H1 (cell line): ENCODE measurements at regions not wholly inside any gene's neighbourhood (a gene's known extent, or its start where the extent isn't known, plus 50 kb on each side); places are given as distances from the start of the nearest gene placed in this dataset.

ENCODE experiments used
- CTCF ChIA-PET: fragments of 300-600 bp; sonication (Branson Sonifier 250); formaldehyde crosslinking; loops from one replicate; lab custom pipeline; 2021; ENCODE audit not compliant: partially characterized antibody; lab: Charles Lee
- POLR2A ChIA-PET: fragments of 300-600 bp; sonication (Branson Sonifier 250); formaldehyde crosslinking; loops from one replicate; lab custom pipeline; 2021; ENCODE audit warnings: inconsistent platforms; ENCODE audit not compliant: partially characterized antibody; lab: Charles Lee
- DNase-seq, 2 experiments: peaks; one replicate each; pipeline versions ENCODE4 v3.0.0 to v3.0.0-alpha.2; 2010 to 2022; ENCODE audit warnings: low spot score in 2 of 2, low read depth in 1 of 2, mixed read lengths in 1 of 2
- FAIRE-seq: peaks from 2 replicates; lab custom pipeline; 2011; peaks lifted over from hg19 to GRCh38; lab: Jason Lieb, UNC
- H2AFZ ChIP-seq: 2 replicates; pipeline ENCODE4 v1.8.1; 2012; ENCODE audit warnings: low read length, inconsistent platforms
- H2AK5ac ChIP-seq: 2 replicates; pipeline ENCODE4 v1.6.1; 2013; ENCODE audit warnings: low read depth, low read length
- H2BK120ac ChIP-seq: replicated peaks from 2 replicates; pipeline ENCODE3; 2013; ENCODE audit warnings: low read depth, low read length, inconsistent platforms
- H2BK12ac ChIP-seq: 2 replicates; pipeline ENCODE4 v1.6.1; 2013; ENCODE audit warnings: low read depth, low read length
- H2BK15ac ChIP-seq: 2 replicates; pipeline ENCODE4 v1.6.1; 2013; ENCODE audit warnings: low read length
- H2BK20ac ChIP-seq: 2 replicates; pipeline ENCODE4 v1.6.1; 2013; ENCODE audit warnings: low read length
- H2BK5ac ChIP-seq: 2 replicates; pipeline ENCODE4 v1.6.1; 2013; ENCODE audit warnings: low read depth, low read length
- H3K14ac ChIP-seq: 2 replicates; pipeline ENCODE4 v1.6.1; 2013; ENCODE audit warnings: inconsistent platforms; ENCODE audit not compliant: insufficient read length
- H3K18ac ChIP-seq: 2 replicates; pipeline ENCODE4 v1.6.1; 2013; ENCODE audit warnings: low read length; ENCODE audit errors: extremely low read depth
- H3K23ac ChIP-seq: 2 replicates; pipeline ENCODE4 v1.6.1; 2013; ENCODE audit warnings: inconsistent platforms; ENCODE audit not compliant: insufficient read length
- H3K23me2 ChIP-seq: 2 replicates; pipeline ENCODE4 v1.6.1; 2013; ENCODE audit warnings: low read depth, low read length
- H3K27ac ChIP-seq: 2 replicates; pipeline ENCODE4 v1.6.1; 2011; ENCODE audit warnings: low read depth, low read length, inconsistent platforms
- H3K27me3 ChIP-seq, 4 experiments: replicated peaks in 1 of 4; 1 replicate in 1 of 4; 2 replicates in 3 of 4; pipeline versions ENCODE4 v1.6.1 to v1.8.1; 2011 to 2013; ENCODE audit warnings: low read length in 3 of 4, mild to moderate bottlenecking in 3 of 4, inconsistent platforms in 2 of 4, mixed read lengths in 2 of 4, moderate library complexity in 1 of 4; ENCODE audit not compliant: control insufficient read depth in 3 of 4, insufficient read depth in 3 of 4; ENCODE audit errors: extremely low read depth in 1 of 4
- H3K36me3 ChIP-seq, 4 experiments: 2 replicates each; pipeline versions ENCODE4 v1.6.1 to v1.8.1; 2011 to 2013; ENCODE audit warnings: mild to moderate bottlenecking in 4 of 4, low read length in 3 of 4, moderate library complexity in 2 of 4, control low read depth in 1 of 4, inconsistent platforms in 1 of 4; ENCODE audit not compliant: insufficient read depth in 4 of 4, control insufficient read depth in 2 of 4
- H3K4ac ChIP-seq: replicated peaks from 2 replicates; pipeline ENCODE3; 2013; ENCODE audit warnings: low read length, low read depth, mixed read lengths, inconsistent platforms; ENCODE audit not compliant: insufficient read length
- H3K4me1 ChIP-seq, 4 experiments: replicated peaks in 1 of 4; 1 replicate in 1 of 4; 2 replicates in 3 of 4; pipeline versions ENCODE4 v1.6.1 to v1.8.1; 2011 to 2013; ENCODE audit warnings: low read length in 3 of 4, inconsistent platforms in 2 of 4, mixed read lengths in 1 of 4; ENCODE audit not compliant: insufficient read depth in 4 of 4, control insufficient read depth in 3 of 4
- H3K4me2 ChIP-seq, 2 experiments: 2 replicates each; pipeline versions ENCODE4 v1.6.1 to v1.8.1; 2011 to 2013; ENCODE audit warnings: low read depth in 2 of 2, low read length in 2 of 2, control low read depth in 1 of 2, inconsistent platforms in 1 of 2, mild to moderate bottlenecking in 1 of 2; ENCODE audit not compliant: insufficient read depth in 1 of 2
- H3K4me3 ChIP-seq, 4 experiments: fragments of 200-600, 300-600 bp in 1 of 4; sonication (generic), shearing (Covaris generic), sonication (Bioruptor Twin) in 1 of 4; 2 replicates each; pipeline versions ENCODE4 v1.5.1 to v1.8.1; 2011 to 2016; ENCODE audit warnings: low read length in 4 of 4, low read depth in 3 of 4, control low read depth in 2 of 4, inconsistent platforms in 2 of 4, mild to moderate bottlenecking in 2 of 4, mixed read lengths in 1 of 4, moderate library complexity in 1 of 4; ENCODE audit not compliant: insufficient read depth in 2 of 4; ENCODE audit errors: extremely low read depth in 1 of 4
- H3K56ac ChIP-seq: replicated peaks from 2 replicates; pipeline ENCODE3; 2013; ENCODE audit warnings: low read depth, mild to moderate bottlenecking, mixed read lengths, low read length, inconsistent platforms; ENCODE audit not compliant: insufficient read length
- H3K79me1 ChIP-seq: 2 replicates; pipeline ENCODE4 v1.6.1; 2013; ENCODE audit warnings: low read depth, low read length, control low read depth
- H3K79me2 ChIP-seq, 2 experiments: 2 replicates each; pipeline versions ENCODE4 v1.6.1 to v1.8.1; 2012 to 2013; ENCODE audit warnings: low read length in 2 of 2, mild to moderate bottlenecking in 2 of 2, inconsistent platforms in 1 of 2; ENCODE audit not compliant: insufficient read depth in 2 of 2, control insufficient read depth in 1 of 2
- H3K9ac ChIP-seq, 4 experiments: replicated peaks in 1 of 4; 1 replicate in 1 of 4; 2 replicates in 3 of 4; pipeline versions ENCODE4 v1.6.1 to v1.8.1; 2011 to 2013; ENCODE audit warnings: low read depth in 3 of 4, low read length in 3 of 4, control low read depth in 2 of 4, mild to moderate bottlenecking in 2 of 4, moderate library complexity in 2 of 4, inconsistent platforms in 1 of 4; ENCODE audit errors: extremely low read depth in 1 of 4
- H3K9me3 ChIP-seq, 2 experiments: 2 replicates each; pipeline versions ENCODE4 v1.6.1 to v1.8.1; 2012 to 2013; ENCODE audit warnings: mild to moderate bottlenecking in 2 of 2, moderate library complexity in 2 of 2, control low read depth in 1 of 2, inconsistent platforms in 1 of 2, low read depth in 1 of 2, low read length in 1 of 2, mixed read lengths in 1 of 2; ENCODE audit not compliant: insufficient read depth in 2 of 2
- H4K20me1 ChIP-seq, 2 experiments: replicated peaks in 1 of 2; 2 replicates each; pipeline versions ENCODE3 to v1.8.1; 2011 to 2013; ENCODE audit warnings: inconsistent platforms in 2 of 2, low read length in 2 of 2, mild to moderate bottlenecking in 1 of 2; ENCODE audit not compliant: insufficient read depth in 2 of 2, control insufficient read depth in 1 of 2
- H4K5ac ChIP-seq: 2 replicates; pipeline ENCODE4 v1.6.1; 2013; ENCODE audit warnings: low read length, low read depth, mixed read lengths, inconsistent platforms; ENCODE audit not compliant: insufficient read length
- H4K8ac ChIP-seq: 2 replicates; pipeline ENCODE4 v1.8.0; 2013; ENCODE audit warnings: mild to moderate bottlenecking, moderate library complexity, low read length, inconsistent platforms; ENCODE audit not compliant: insufficient read depth; ENCODE audit errors: extremely low read depth
- H4K91ac ChIP-seq: replicated peaks from 2 replicates; pipeline ENCODE3; 2013; ENCODE audit warnings: low read length, mixed read lengths, inconsistent platforms; ENCODE audit not compliant: insufficient read length
- ASH2L ChIP-seq: fragments of 200-600, 300-600 bp; sonication (generic); IDR thresholded peaks from one replicate; pipeline ENCODE4 v1.7.1; 2017; ENCODE audit warnings: low read length
- CBX8 ChIP-seq: fragments of 300-800, 300-1000 bp; sonication (generic); IDR thresholded peaks from 2 replicates; pipeline ENCODE4 v1.7.1; 2016; ENCODE audit warnings: low read depth, low read length, borderline replicate concordance
- PHF8 ChIP-seq: fragments of 200-600 bp; sonication (generic); conservative IDR thresholded peaks from 2 replicates; pipeline ENCODE4 v1.7.1; 2012; ENCODE audit warnings: low read depth, mild to moderate bottlenecking, inconsistent platforms, low read length, moderate library complexity
- RFX5 ChIP-seq: IDR thresholded peaks from 2 replicates; pipeline ENCODE4 v1.6.1; 2011; ENCODE audit warnings: low read depth, low read length, improper control_type of control experiment, borderline replicate concordance
- SAP30 ChIP-seq: fragments of 300-600 bp; sonication (generic); IDR thresholded peaks from 2 replicates; pipeline ENCODE4 v1.7.1; 2012; ENCODE audit warnings: low read length, moderate library complexity, mild to moderate bottlenecking, inconsistent platforms; ENCODE audit not compliant: insufficient read depth, insufficient replicate concordance
- TAF7 ChIP-seq: optimal IDR thresholded peaks from 2 replicates; pipeline ENCODE3; 2011; ENCODE audit warnings: low read depth, mild to moderate bottlenecking, inconsistent platforms, low read length, moderate library complexity, borderline replicate concordance
- ZNF274 ChIP-seq: IDR thresholded peaks from 2 replicates; pipeline ENCODE4 v1.7.0; 2012; ENCODE audit warnings: low read length, borderline replicate concordance; ENCODE audit errors: extremely low read depth
- WGBS, 2 experiments: shearing (Covaris generic) in 1 of 2; methylation state at CpG; one replicate each; pipeline versions ENCODE4 v1.1.6 to v1.1.7; 2013 to 2015; ENCODE audit warnings: low lambda C conversion rate in 2 of 2, mixed read lengths in 2 of 2, inconsistent platforms in 1 of 2, low coverage in 1 of 2, missing lambda C conversion rate in 1 of 2; ENCODE audit not compliant: insufficient replicate concordance in 2 of 2, insufficient coverage in 1 of 2, insufficient read length in 1 of 2; ENCODE audit errors: extremely low coverage in 1 of 2, missing lambda C conversion rate in 1 of 2; 5-methylcytosine and 5-hydroxymethylcytosine counted together

DNA sequence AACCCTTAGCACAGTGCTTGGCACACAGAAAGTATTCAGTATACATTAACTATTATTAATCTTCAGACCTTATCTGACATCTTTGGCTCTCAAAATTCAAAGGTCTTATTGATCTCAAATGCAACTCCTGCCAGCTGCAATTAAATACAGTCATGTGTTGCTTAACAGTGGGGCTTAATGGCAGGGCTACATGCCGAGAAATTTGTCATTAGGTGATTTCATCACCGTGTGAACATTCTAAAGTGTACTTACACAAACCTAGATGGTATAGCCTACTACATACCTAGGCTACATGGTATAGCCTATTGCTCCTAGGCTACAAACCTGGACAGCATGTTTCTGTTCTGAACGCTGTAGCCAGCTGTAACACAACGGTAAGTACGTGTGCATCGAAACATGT is 156.3 kb upstream of the TMCC3 start:
- H3K79me1 ChIP-seq, result no peaks in the 10 kb centered on the region
- ChIA-PET POLR2A (no interaction called here), CTCF (no interaction called here)
- FAIRE-seq, result no peak
- DNase-seq, result no peak
- H3K23ac ChIP-seq, result no peak overlapping the region
- no peak overlapping the region for H3K14ac ChIP-seq
- H4K8ac ChIP-seq, result no peak overlapping the region
- WGBS, 2 experiments, result 99% methylated on average over 6 of the region's 6 CpGs; no CpG with 5 or more reads in 1 of the 2 experiments
- H3K23me2 ChIP-seq, result no peaks in the 10 kb centered on the region
- H3K27me3 ChIP-seq, result peaks cover 0 to 1% (median 0%) of the 10 kb centered on the region in 4 experiments; a peak in 1 of 7 replicates
- no peaks in the 10 kb centered on the region for H3K36me3 ChIP-seq
- no peak overlapping the region for H4K5ac ChIP-seq
- no peak overlapping the region for H3K4ac ChIP-seq
- no peak overlapping the region for H3K9ac ChIP-seq
- H3K79me2 ChIP-seq, result no peaks in the 10 kb centered on the region
- no peak overlapping the region for H2BK120ac ChIP-seq
- H2AK5ac ChIP-seq, result no peak overlapping the region
- no peak overlapping the region for H3K18ac ChIP-seq
- H2BK20ac ChIP-seq, result peak overlapping the region; percentile 11; the same call in 1 of the 2 replicates
- no peak overlapping the region for H2BK12ac ChIP-seq
- no peak overlapping the region for H2BK15ac ChIP-seq
- H3K4me3 ChIP-seq, result no peak overlapping the region
- H3K56ac ChIP-seq, result no peak overlapping the region
- TF ChIP-seq PHF8 (no peak), TAF7 (no peak), SAP30 (no peak), ZNF274 (no peak), ASH2L (no peak), RFX5 (no peak), CBX8 (no peak)
- H4K20me1 ChIP-seq, result no peaks in the 10 kb centered on the region
- H2BK5ac ChIP-seq, result no peak overlapping the region
- peaks cover 0 to 1% of the 10 kb centered on the region in 2 experiments; a peak in 1 of 4 replicates for H3K9me3 ChIP-seq
- no peaks in the 10 kb centered on the region for H3K4me1 ChIP-seq
- no peak overlapping the region for H4K91ac ChIP-seq
- H3K4me2 ChIP-seq, result no peak overlapping the region
- H2AFZ ChIP-seq, result no peak overlapping the region
- no peak overlapping the region for H3K27ac ChIP-seq
